HEK293T (cell line): ENCODE measurements at regions not wholly inside any gene's neighbourhood (a gene's known extent, or its start where the extent isn't known, plus 50 kb on each side); places are given as distances from the start of the nearest gene placed in this dataset.

Source experiments
- CTCF ChIA-PET: fragments of 350-600 bp; formaldehyde crosslinking; extraction: SDS; loops from one replicate; lab custom pipeline; 2021; ENCODE audit warnings: antibody characterized with exemption, inconsistent platforms; lab: Yijun Ruan, JAX
- POLR2A ChIA-PET: fragments of 350-600 bp; formaldehyde crosslinking; extraction: SDS; loops from one replicate; lab custom pipeline; 2020; ENCODE audit warnings: antibody characterized with exemption, inconsistent platforms; lab: Yijun Ruan, JAX
- DNase-seq: peaks from one replicate; pipeline ENCODE4 v3.0.0; 2012; ENCODE audit warnings: mixed read lengths; ENCODE audit errors: extremely low spot score
- ARNT ChIP-seq: fragments of 450-650 bp; IDR thresholded peaks from 2 replicates; pipeline ENCODE4 v1.6.1; 2017; ENCODE audit warnings: mild to moderate bottlenecking
- BHLHE40 ChIP-seq: fragments of 450-650 bp; IDR thresholded peaks from 2 replicates; pipeline ENCODE4 v1.6.1; 2016; ENCODE audit warnings: mild to moderate bottlenecking, moderate library complexity, borderline replicate concordance
- CTBP1 ChIP-seq: fragments of 450-650 bp; IDR thresholded peaks from 2 replicates; pipeline ENCODE4 v1.6.1; 2016; ENCODE audit warnings: borderline replicate concordance
- ELF4 ChIP-seq: fragments of 450-650 bp; IDR thresholded peaks from 2 replicates; pipeline ENCODE4 v1.6.1; 2017; ENCODE audit warnings: antibody characterized with exemption
- FOXA1 ChIP-seq: fragments of 450-650 bp; IDR thresholded peaks from 2 replicates; pipeline ENCODE4 v1.6.1; 2016; ENCODE audit warnings: mild to moderate bottlenecking
- FOXK2 ChIP-seq: fragments of 450-650 bp; IDR thresholded peaks from 2 replicates; pipeline ENCODE4 v1.6.1; 2016; ENCODE audit warnings: mild to moderate bottlenecking
- FOXM1 ChIP-seq: fragments of 450-650 bp; IDR thresholded peaks from 2 replicates; pipeline ENCODE4 v1.6.1; 2017; ENCODE audit warnings: mild to moderate bottlenecking, borderline replicate concordance
- HDGF ChIP-seq: fragments of 450-650 bp; IDR thresholded peaks from 2 replicates; pipeline ENCODE4 v1.6.1; 2017; ENCODE audit warnings: antibody characterized with exemption, borderline replicate concordance
- L3MBTL2 ChIP-seq: fragments of 450-650 bp; conservative IDR thresholded peaks from 2 replicates; pipeline ENCODE4 v1.6.1; 2016; ENCODE audit warnings: mild to moderate bottlenecking
- LEF1 ChIP-seq: fragments of 450-650 bp; IDR thresholded peaks from 2 replicates; pipeline ENCODE4 v1.6.1; 2017; ENCODE audit warnings: mild to moderate bottlenecking, borderline replicate concordance
- NFRKB ChIP-seq: fragments of 450-650 bp; IDR thresholded peaks from 2 replicates; pipeline ENCODE4 v1.6.1; 2016; ENCODE audit warnings: mild to moderate bottlenecking, moderate library complexity
- SP1 ChIP-seq: fragments of 450-650 bp; IDR thresholded peaks from 2 replicates; pipeline ENCODE4 v1.6.1; 2017
- SUZ12 ChIP-seq: fragments of 450-650 bp; IDR thresholded peaks from 2 replicates; pipeline ENCODE4 v1.6.1; 2016; ENCODE audit warnings: mild to moderate bottlenecking
- TARDBP ChIP-seq: fragments of 450-650 bp; IDR thresholded peaks from 2 replicates; pipeline ENCODE4 v1.6.1; 2016
- ZNF384 ChIP-seq: fragments of 450-650 bp; IDR thresholded peaks from 2 replicates; pipeline ENCODE4 v1.6.1; 2016
- TF ChIP-seq, protein P1 (sequence below): fragments of 450-650 bp; IDR thresholded peaks from 2 replicates; pipeline ENCODE4 v1.6.1; 2016

DNA sequence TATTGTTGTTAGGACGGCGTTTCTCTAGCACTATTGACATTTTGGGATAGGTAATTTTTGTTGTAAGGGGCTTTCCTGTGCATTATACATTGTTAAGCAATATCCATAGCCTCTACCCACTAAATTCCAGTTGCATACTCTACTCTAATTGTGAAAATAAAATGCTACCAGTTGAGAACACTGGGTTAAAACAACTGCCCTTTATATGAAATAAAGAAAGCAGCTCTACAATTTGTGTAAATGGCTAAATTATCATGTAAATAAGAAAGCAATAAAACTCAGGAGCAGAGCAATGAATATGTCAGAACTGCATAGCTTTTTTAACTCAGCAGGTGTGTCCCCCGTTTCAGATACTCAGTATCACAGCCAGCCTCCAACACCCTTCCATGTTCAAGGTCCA lies 812.7 kb upstream of the NRXN1 start:
- CTCF ChIA-PET, result no interaction called here
- POLR2A ChIA-PET, result no interaction called here
- DNase-seq, result no peak
- TF ChIP-seq CTBP1 (no peak), ZNF384 (no peak), NFRKB (no peak), ARNT (no peak), L3MBTL2 (no peak), SUZ12 (no peak), HDGF (no peak), LEF1 (no peak), TARDBP (no peak), FOXM1 (no peak), SP1 (no peak), ELF4 (no peak), FOXK2 (no peak), FOXA1 (no peak), BHLHE40 (no peak)
- TF ChIP-seq, protein P1, sequence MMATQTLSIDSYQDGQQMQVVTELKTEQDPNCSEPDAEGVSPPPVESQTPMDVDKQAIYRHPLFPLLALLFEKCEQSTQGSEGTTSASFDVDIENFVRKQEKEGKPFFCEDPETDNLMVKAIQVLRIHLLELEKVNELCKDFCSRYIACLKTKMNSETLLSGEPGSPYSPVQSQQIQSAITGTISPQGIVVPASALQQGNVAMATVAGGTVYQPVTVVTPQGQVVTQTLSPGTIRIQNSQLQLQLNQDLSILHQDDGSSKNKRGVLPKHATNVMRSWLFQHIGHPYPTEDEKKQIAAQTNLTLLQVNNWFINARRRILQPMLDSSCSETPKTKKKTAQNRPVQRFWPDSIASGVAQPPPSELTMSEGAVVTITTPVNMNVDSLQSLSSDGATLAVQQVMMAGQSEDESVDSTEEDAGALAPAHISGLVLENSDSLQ, result no peak

DNA sequence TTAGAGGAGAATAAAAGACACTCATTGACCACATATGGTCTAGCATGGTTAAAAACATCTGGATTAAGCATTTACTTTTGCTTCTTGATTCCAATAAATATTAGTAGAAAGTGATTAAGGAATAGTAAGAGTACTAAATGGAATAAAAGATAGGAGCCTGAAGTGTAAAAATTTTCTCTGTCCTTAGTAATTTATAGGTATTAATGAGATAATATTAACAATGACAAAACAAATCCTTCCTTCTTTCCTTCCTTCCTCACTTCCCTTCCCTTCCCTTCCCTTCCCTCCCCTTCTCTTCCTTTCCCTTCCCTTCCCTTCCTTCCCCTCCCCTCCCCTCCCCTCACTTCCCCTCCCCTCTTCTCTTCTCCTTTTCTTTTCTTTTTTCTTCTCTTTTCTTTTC lies 797.5 kb upstream of the NRXN1 start:
- no peak for TF ChIP-seq FOXK2
- no peak for TF ChIP-seq FOXM1
- no peak for TF ChIP-seq ARNT
- TF ChIP-seq HDGF, result no peak
- no peak for TF ChIP-seq ZNF384
- TF ChIP-seq ELF4, result no peak
- no peak for TF ChIP-seq L3MBTL2
- no peak for TF ChIP-seq SP1
- no peak for TF ChIP-seq NFRKB
- TF ChIP-seq SUZ12, result no peak
- no peak for TF ChIP-seq FOXA1
- no peak for TF ChIP-seq CTBP1
- no peak for TF ChIP-seq LEF1
- TF ChIP-seq BHLHE40, result no peak
- TF ChIP-seq, protein P1, result no peak
- TF ChIP-seq TARDBP, result no peak
- POLR2A ChIA-PET, result no interaction called here
- CTCF ChIA-PET, result no interaction called here
- no peak for DNase-seq

DNA sequence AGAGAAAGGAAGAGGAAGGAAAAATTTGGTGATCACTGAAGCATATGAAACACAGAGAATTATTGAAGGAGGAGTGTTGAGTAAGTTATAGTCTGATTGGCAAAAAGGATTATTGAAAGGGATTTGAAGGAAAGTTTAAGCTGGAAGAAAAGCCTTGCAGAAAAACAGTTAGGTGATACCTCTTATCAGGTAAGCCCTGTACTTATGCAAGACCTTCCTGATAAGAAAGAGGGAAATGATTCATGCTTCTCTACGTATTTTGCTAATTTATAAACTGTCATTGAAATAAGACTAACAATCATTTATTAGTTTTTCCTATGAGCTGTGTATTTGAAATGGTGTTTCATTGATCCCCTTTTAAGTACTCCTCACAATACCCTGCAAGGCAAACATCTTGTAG lies 793.9 kb upstream of the NRXN1 start:
- ChIA-PET CTCF (no interaction called here), POLR2A (no interaction called here)
- TF ChIP-seq L3MBTL2, result no peak
- TF ChIP-seq CTBP1, result no peak
- TF ChIP-seq FOXA1, result no peak
- no peak for TF ChIP-seq LEF1
- TF ChIP-seq HDGF, result no peak
- no peak for TF ChIP-seq TARDBP
- no peak for TF ChIP-seq FOXM1
- TF ChIP-seq SP1, result no peak
- TF ChIP-seq FOXK2, result no peak
- no peak for TF ChIP-seq NFRKB
- TF ChIP-seq ZNF384, result no peak
- TF ChIP-seq, protein P1, result no peak
- TF ChIP-seq BHLHE40, result no peak
- TF ChIP-seq SUZ12, result no peak
- no peak for TF ChIP-seq ARNT
- TF ChIP-seq ELF4, result no peak
- DNase-seq, result no peak

DNA sequence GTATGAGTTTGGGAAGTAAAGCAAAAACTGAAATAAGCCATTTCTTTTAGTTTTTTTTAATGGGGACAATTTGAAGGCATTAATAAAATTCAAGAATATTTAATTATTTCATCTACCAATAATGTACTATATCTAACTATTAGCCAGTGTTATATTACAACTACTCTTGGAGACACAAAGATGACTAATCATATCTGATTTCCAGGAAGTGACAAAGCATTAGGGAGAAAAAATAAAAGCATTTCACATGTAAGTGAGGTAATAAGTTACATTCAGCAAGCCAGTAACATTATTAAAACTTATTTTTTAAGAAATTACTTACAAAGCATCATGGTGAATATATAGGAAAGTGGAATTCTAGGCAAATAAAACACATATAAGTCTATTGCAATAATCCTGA lies 781.3 kb upstream of the NRXN1 start:
- ChIA-PET CTCF (no interaction called here), POLR2A (no interaction called here)
- DNase-seq, result no peak
- TF ChIP-seq SUZ12, result no peak

DNA sequence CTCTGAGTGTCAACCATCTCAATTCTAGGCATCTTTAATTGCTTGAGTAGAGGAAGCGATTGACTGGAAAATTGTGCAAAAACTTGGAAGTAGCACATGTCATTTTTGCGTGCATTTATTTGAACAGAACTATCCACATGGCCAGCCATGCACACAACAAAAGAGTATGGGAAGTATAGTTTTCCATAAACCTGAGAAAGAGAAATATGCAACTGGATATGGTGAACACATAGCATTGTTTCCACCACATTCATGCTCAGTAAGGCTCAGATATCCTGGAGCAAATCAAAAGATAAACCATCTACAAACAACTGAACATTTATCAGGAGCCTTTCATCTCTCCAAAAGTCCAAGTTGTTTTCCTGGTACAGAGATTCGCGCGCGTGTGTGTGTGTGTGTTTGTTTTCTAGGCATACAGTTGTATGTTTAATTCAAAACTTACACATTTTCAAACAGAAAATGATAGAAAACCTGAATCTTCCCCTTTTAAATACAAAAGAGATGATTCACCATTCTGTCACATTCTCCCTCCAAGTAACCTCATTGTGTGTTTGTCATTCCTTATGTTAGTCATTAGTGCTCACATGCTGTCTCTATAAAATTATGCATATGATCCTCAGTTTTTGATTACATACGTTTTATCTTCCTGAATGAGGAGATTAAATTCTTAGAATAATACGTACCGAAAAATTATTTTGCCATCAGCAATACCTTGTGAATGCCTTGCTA lies 780.4 kb upstream of the NRXN1 start:
- POLR2A ChIA-PET, result no interaction called here
- DNase-seq, result no peak

DNA sequence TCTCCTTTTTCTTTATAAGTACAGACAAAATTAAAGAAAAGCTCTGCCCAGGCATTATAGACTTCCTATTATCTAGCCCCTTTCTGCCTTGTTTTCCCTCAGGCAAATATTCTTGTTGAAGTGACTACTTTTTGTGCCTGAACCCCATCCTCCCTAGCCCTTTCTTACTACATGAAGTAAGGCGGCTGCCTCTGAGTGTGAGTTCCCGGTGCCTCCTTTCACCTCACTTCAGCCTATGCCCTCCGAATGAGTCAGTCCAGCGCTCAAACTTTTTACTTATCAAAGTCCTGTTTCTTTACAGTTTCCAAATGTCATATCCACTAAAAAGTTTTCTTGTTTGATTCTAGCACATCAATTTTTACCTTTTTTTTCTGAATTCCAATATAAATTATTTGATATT lies 778.3 kb upstream of the NRXN1 start:
- CTCF ChIA-PET, result no interaction called here
- TF ChIP-seq TARDBP, result no peak
- no peak for TF ChIP-seq BHLHE40
- TF ChIP-seq, protein P1, result no peak
- no peak for TF ChIP-seq L3MBTL2
- TF ChIP-seq FOXA1, result no peak
- no peak for TF ChIP-seq HDGF
- no peak for TF ChIP-seq SP1
- TF ChIP-seq SUZ12, result no peak
- DNase-seq, result no peak
- POLR2A ChIA-PET, result no interaction called here

More for the DNA sequence above, 780.4 kb upstream of the NRXN1 start:
- TF ChIP-seq FOXM1 (no peak), BHLHE40 (no peak), ZNF384 (no peak), FOXK2 (no peak), ARNT (no peak), HDGF (no peak), SP1 (no peak), NFRKB (no peak), L3MBTL2 (no peak), CTBP1 (no peak), ELF4 (no peak)
- TF ChIP-seq, protein P1, result no peak
- CTCF ChIA-PET, result no interaction called here
